Lung (tissue), 12 donors: ENCODE measurements at regions not wholly inside any gene's neighbourhood (a gene's known extent, or its start where the extent isn't known, plus 50 kb on each side); places are given as distances from the start of the nearest gene placed in this dataset. TPM values are rescaled to one million over a fixed set of nuclear protein-coding genes. Genes with fewer than 3 reads are reported as not detected.

ENCODE experiments used
- ATAC-seq: fragments of 200-7000 bp; cut with Tn5 transposase; one replicate; pipeline ENCODE4 v1.9.1; 2020; ENCODE audit warnings: moderate number of reproducible peaks; ENCODE audit not compliant: insufficient read depth, low FRiP score
- DNase-seq, 3 donors: peaks; one replicate each; pipeline ENCODE4 v3.0.0-alpha.2; 2013 to 2017
- H3K27ac ChIP-seq, 2 donors: one replicate each; pipeline ENCODE4 v1.5.1; 2013; ENCODE audit warnings: mild to moderate bottlenecking in 2 of 2, moderate library complexity in 2 of 2, control low read depth in 1 of 2, inconsistent platforms in 1 of 2, low read depth in 1 of 2, low read length in 1 of 2
- H3K27me3 ChIP-seq, 3 donors: one replicate each; pipeline ENCODE4 v1.5.1; 2013; ENCODE audit warnings: low read length in 2 of 3; ENCODE audit not compliant: control insufficient read depth in 3 of 3, insufficient read depth in 3 of 3
- H3K36me3 ChIP-seq, 4 donors: one replicate each; pipeline ENCODE4 v1.5.1; 2013; ENCODE audit warnings: low read length in 4 of 4, mild to moderate bottlenecking in 1 of 4, moderate library complexity in 1 of 4; ENCODE audit not compliant: control insufficient read depth in 4 of 4, insufficient read depth in 4 of 4
- H3K4me1 ChIP-seq, 5 donors: one replicate each; pipeline ENCODE4 v1.5.1; 2013; ENCODE audit warnings: low read length in 5 of 5, mild to moderate bottlenecking in 2 of 5, moderate library complexity in 1 of 5; ENCODE audit not compliant: control insufficient read depth in 5 of 5, insufficient read depth in 5 of 5
- H3K4me3 ChIP-seq: one replicate; pipeline ENCODE4 v1.5.1; 2013; ENCODE audit warnings: mild to moderate bottlenecking, control low read depth, moderate library complexity
- H3K9ac ChIP-seq, 2 donors: one replicate each; pipeline ENCODE4 v1.5.1; 2013; ENCODE audit warnings: low read length in 2 of 2, control low read depth in 1 of 2; ENCODE audit not compliant: insufficient read depth in 1 of 2
- H3K9me3 ChIP-seq, 4 donors: one replicate each; pipeline ENCODE4 v1.5.1; 2013; ENCODE audit warnings: low read length in 3 of 4, mild to moderate bottlenecking in 1 of 4, moderate library complexity in 1 of 4; ENCODE audit not compliant: control insufficient read depth in 4 of 4, insufficient read depth in 3 of 4
- WGBS, 2 donors: extraction: QIAGEN DNeasy Blood & Tissue Kit; methylation state at CpG; one replicate each; pipeline ENCODE4 v1.1.7; 2013; 5-methylcytosine and 5-hydroxymethylcytosine counted together
- small RNA-seq: library from RNA; depleted of rRNA; stranded (forward); fragments of <200 nt; gene quantifications from one replicate; pipeline ENCODE3, GENCODE V24; 2014; ENCODE audit warnings: low replicate concordance
- TF ChIP-seq, protein P1 (sequence below): IDR thresholded peaks from 2 replicates; pipeline ENCODE4 v1.5.1; 2012; ENCODE audit warnings: mild to moderate bottlenecking; ENCODE audit errors: control extremely low read depth, extremely low read depth
- donor health status: control.
- donor health status: control.
- donor health status: Bipolar disorder and iron deficiency.
- donor health status: healthy.
- donor health status: DM: yes; HTN: yes; CAD: no.

DNA sequence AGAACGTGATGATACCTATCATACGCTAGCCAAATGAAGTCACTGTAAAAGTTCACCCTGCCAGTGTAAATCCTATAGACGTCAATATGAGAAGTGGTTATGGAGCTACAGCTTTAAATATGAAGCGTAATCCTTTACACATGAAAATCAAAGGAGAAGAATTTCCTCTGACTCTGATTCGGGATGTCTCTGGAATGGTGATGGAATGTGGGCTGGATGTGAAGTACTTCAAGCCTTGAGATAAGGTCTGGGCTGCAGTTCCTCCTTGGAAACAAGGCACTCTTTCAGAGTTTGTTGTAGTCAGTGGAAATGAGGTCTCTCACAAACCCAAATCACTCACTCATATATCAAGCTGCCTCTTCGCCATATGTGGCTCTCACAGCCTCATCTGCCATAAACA, 53.1 kb upstream of the NAP1L1 start:
- WGBS, 2 donors = 68 to 77% methylated on average over 6 of the region's 6 CpGs
- no peaks in the 10 kb centered on the region for H3K36me3 ChIP-seq
- no peak overlapping the region for H3K9ac ChIP-seq
- H3K4me1 ChIP-seq = no peaks in the 10 kb centered on the region
- no peak overlapping the region for H3K27ac ChIP-seq
- TF ChIP-seq, protein P1, sequence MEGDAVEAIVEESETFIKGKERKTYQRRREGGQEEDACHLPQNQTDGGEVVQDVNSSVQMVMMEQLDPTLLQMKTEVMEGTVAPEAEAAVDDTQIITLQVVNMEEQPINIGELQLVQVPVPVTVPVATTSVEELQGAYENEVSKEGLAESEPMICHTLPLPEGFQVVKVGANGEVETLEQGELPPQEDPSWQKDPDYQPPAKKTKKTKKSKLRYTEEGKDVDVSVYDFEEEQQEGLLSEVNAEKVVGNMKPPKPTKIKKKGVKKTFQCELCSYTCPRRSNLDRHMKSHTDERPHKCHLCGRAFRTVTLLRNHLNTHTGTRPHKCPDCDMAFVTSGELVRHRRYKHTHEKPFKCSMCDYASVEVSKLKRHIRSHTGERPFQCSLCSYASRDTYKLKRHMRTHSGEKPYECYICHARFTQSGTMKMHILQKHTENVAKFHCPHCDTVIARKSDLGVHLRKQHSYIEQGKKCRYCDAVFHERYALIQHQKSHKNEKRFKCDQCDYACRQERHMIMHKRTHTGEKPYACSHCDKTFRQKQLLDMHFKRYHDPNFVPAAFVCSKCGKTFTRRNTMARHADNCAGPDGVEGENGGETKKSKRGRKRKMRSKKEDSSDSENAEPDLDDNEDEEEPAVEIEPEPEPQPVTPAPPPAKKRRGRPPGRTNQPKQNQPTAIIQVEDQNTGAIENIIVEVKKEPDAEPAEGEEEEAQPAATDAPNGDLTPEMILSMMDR = no peak
- peaks cover 0 to 3% (median 0%) of the 10 kb centered on the region in 4 donors for H3K9me3 ChIP-seq
- no peak overlapping the region for H3K4me3 ChIP-seq
- ATAC-seq (no peak), DNase-seq (peak in 1 of 3 donors; percentile 16)
- H3K27me3 ChIP-seq = no peaks in the 10 kb centered on the region

DNA sequence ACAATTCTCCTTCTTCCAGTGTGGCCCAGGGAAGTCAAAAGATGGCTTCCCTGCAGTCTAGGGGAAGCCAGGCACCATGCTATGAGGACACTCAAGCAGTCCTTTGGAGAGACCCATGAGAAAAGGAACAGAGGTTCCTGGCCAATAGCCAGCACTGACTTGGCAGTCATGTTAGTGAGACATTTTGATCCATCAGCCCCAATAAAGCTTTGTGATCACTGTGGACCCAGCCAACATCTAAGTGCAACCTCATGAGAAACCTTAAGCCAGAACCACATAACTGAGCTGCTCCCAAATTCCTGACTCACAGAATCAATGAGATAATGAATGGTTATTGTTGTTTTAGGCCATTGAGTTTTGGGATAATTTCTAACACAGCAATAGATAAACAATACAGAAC, 51.0 kb upstream of the NAP1L1 start:
- DNase-seq (no peak), ATAC-seq (no peak)
- H3K27me3 ChIP-seq = no peaks in the 10 kb centered on the region
- no peak overlapping the region for H3K9ac ChIP-seq
- no peaks in the 10 kb centered on the region for H3K36me3 ChIP-seq
- H3K27ac ChIP-seq = no peak overlapping the region
- no peak overlapping the region for H3K4me3 ChIP-seq
- TF ChIP-seq, protein P1 = no peak
- H3K9me3 ChIP-seq = peaks cover 0 to 3% (median 0%) of the 10 kb centered on the region in 4 donors
- no peaks in the 10 kb centered on the region for H3K4me1 ChIP-seq

Small RNA genes in the stretch of these regions (small RNA-seq; reads per million reads assigned to genes)
- gene RNU6-1271P = not detected
